SHP77 treated with DMSO at 0.1 percent for 48 hours (cell line): ENCODE measurements at regions not wholly inside any gene's neighbourhood (a gene's known extent, or its start where the extent isn't known, plus 50 kb on each side); places are given as distances from the start of the nearest gene placed in this dataset.

Experiments
- DNase-seq: peaks from one replicate; lab custom pipeline; 2025; lab: John Stamatoyannopoulos, UW

DNA sequence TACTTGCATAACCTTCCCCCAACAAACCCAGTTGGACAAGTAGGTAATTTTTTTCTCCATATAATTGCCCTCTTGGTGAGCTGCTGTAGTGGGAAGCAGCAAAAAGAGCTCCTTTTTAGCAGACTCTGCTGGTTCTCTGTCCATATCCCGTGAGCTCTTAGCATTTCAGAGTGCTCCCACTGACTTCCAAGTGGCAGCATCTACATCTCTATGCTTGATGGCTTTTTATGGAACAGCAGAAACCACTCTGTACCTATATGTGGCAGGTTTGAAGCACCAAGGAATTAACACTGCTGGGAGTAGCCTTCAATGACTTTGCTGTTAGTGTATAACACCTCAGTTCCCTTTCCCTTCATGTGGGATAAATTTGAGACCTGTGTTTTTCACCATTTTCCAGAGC, 168.4 kb upstream of the NHS start:
- no peak for DNase-seq

DNA sequence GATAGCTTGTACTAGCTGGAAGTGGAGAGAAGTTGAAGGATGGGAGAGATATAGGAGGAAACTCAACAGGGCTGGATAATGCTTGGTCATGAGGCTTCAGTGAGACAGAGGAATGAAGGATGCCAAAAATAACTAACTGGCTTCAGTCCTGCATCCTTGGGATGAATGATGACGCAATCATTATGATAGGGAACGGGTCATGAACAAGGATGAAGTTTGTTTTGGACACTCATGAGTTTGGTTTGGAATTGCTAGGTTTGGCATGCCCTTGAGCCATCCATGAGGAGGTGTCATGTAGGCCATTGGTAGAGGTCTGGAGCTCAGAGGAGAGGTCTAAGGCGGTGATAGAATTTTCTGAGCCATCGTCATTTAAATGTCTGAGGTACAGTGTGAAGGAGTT, 160.0 kb upstream of the NHS start:
- DNase-seq = no peak

DNA sequence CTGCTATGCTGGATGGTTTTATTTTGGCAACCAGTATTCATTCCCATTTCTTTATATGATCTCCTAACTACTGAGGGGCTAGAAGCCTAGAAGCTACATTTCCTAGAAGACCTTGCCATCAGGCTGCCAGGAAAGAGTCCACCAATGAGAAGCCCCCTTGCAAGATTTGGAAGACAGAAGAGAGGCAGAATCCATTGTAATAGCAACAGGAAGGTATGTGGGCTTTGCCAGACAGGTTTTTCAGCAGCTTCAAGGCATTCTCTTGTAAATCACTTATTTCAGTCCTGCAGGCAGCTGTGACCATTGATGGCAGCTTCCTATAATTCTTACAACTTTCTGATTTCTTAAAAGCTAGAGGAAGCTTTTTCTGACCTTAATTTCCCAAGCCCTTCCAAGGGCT, 148.3 kb upstream of the NHS start:
- DNase-seq = no peak

DNA sequence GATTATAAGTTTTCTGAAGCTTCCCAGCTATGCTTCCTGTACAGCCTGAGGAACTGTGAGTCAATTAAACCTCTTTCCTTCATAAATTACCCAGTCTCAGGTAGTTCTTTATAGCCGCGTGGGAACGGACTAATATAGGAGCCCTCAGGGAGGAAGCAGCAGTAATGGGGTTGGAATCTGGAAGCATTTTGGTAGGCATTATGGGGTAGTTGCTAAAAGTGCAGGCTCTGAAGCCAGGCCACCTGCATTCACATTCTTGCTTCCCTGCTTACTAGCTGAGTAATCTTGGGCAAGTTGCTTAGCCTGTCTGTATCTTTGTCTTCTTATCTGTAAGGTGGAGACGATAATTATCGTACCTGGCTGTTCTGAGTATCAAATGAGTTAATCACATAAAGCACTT, 137.9 kb upstream of the NHS start:
- no peak for DNase-seq

DNA sequence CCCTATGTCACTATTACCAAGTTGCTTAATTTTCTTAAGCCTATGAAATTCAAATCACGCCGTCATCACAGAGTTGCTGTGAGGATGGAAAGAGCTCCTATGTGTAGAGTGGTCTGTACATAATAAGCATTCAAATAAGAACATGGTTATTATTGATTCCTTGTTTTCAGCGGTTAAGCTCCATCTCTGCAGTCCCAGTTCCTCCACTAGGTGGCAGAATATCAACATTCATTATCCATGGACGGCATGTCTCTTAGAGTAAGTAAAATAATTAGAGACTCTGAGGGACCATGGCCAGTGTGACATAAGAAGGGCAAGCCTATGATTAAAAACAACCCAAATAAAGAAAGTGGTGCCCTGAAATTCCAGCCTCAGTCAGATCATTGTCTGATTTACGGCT, 132.5 kb upstream of the NHS start:
- peak; percentile 3 for DNase-seq

DNA sequence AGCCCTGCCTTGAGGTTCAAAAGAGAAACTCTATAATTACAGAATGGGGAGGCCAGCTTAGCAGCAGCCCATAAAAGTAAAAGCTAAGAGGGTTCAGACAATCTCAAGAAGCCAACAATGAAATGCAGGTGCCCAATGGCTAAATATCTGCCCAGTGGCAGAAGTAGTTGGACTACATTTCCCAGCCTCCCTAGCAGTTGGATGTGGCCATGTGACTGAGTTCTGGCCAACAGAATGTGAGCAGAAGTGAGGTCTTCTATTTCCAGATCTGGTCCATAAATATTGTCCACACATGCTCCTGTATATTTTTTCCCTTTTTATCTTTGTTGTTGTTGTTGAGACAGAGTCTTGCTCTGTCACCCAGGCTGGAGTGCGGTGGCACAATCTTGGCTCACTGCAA, 127.9 kb upstream of the NHS start:
- no peak for DNase-seq

DNA sequence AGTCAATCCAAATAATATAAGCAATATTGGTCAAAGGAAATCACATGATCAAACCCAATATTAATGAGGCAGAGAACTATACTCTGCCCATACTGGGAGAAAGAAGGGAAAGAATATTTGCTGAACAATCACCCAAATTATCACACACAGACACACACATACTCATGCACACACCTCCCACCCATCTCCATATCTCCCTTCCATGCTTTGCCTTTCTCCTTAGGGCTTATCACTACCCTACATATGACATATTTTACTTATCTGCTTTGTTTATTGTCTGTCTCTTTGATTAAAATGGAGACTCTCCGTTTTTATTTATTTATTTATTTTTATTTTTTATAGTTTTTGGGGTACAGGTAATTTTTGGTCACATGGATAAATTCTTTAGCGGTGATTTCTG, 112.9 kb upstream of the NHS start:
- no peak for DNase-seq

DNA sequence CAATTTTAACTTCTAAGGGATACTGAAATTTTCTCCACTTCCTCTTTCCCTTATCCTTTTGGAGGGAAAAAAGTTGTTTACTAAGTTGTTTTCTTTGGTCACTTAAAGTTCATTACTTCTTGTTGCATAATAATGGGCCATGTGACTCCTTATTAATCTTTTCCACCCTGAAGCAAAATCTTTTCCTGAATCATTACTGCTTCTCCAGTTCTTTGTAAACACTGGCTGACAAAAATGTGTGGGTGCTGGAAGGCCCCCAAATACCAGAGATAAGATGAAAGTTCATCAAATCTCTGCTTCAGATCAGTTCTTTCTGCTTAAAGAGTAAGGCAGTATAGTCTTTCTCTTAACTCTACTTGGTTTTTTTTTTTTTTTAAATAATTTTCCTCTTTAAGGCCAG, 108.9 kb upstream of the NHS start:
- no peak for DNase-seq

DNA sequence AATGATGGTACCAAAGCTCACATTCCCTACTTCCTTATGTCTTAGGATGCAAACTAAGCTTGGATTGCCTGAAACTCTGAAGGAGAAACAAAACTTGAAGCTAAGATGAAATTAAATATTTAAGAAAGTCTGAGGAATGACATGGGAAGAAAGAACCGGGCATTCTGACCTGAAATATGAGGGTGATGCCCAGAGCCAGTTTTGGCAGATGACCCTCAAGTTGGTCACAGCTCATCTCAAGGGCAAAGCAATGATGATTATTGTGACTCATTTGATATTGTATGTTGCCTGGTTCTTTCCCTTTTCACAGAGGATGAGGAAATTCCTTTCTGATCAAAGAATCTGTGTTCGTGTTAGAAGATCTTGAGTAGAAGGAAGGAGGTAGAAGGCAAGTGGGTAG, 96.0 kb upstream of the NHS start:
- DNase-seq = no peak

DNA sequence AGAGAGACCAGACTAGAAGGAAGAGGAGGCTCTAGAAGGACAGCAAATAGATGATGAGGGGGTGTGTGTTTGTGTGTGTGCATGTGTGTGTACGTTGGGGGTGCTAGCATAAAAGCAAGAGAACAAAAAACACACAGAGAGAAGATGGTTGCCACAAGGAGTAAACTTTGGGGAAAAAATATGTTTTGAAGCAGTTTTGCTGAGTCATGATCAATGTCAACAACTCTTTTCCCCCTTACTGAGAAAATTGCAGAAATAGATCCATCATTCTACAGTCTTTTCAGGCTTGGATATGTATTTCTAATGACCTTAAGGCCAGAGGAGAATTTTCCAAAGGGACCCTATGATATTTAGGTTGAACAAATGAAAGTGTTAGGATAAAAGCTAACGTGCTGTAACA, 89.0 kb upstream of the NHS start:
- DNase-seq = no peak

DNA sequence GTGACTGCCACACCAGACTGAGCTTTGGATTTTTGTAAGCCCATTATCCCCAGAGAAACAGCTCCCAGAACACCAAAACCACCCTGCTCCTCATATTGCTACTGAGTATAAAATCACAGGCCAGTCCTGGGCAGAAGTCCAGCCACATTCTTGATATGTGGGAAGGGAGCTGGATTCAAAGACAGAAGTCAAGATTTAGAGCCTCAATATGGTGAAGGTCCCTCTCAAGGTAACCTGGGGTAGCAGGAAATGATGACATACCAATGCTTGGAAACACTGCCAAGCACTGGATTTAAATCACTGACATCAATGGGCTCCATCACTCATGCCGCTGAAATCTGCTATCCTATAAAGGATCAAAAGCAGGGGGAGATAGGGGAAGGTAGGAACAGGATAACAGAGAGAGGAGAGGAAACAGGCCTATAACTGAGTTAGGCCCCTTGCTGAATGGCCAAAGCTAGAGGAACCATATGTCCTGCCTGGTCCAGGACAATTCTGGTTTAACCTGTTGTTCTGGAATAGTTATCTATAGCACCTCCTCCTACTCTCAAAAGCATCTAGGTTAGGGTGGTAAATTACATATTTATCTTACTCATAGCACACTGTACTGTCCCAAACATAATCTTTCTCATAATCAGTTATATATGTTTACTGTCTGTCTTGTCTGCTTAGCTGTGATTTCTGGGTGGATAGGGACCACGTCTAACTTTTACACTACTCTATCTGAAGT, 83.7 kb upstream of the NHS start:
- no peak for DNase-seq

DNA sequence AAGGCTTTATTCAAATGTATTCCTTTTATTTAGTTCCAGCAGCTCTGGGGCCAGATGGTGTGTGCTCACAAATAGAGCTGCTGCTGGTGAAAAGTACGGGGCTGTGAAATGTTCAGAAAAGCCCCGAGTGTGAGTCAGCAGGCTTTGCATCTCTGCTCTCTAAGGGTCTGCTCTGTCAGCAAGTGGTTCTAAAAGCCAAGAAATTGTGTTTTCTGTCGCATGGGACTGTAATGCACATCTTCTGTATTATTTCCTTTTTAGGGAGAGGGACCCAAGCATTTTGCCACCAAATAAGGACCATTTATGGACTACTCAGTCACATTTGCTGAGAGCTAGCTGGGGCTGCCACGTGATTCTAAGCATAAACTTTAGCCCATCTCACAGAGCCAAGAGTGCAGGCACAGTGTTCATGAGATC, 82.9 kb upstream of the NHS start:
- no peak for DNase-seq

DNA sequence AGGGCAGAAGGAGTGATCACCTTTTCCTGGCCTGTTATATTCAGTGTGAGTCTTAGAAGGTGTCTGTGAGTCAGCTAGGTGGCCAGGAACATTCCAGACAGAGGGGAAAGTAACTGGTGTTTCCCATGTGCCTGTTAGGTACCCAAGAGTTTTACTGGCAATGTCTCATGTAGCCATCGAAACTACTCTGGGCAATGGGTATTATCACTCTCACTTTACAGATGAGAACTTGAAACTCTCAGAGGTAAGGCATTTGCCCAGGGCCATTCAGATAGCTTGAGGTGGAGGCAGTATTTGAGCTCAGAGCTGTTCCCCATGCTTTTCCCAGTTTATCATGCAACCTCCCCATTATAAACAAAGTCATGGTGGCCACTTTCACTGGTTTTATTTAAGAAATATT, 80.4 kb upstream of the NHS start:
- DNase-seq = no peak

DNA sequence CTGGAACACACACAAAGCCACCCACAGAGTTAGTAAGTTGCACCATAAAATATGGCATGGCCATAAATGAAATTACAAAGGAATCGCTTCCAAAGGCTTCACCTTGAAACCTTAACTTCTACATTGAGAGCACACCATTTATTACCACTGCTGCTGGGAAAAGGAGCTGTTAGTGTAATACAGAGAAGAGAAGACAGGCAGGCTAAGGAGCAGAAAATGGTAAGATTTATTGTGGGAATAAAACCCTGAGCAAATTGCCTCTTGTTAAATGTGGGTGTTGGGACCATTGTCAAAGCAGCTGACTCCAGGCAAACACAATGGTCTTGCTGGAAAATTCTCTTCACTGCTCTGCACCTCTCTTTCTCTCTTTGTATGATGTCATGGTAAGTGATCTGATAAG, 79.2 kb upstream of the NHS start:
- DNase-seq = no peak

DNA sequence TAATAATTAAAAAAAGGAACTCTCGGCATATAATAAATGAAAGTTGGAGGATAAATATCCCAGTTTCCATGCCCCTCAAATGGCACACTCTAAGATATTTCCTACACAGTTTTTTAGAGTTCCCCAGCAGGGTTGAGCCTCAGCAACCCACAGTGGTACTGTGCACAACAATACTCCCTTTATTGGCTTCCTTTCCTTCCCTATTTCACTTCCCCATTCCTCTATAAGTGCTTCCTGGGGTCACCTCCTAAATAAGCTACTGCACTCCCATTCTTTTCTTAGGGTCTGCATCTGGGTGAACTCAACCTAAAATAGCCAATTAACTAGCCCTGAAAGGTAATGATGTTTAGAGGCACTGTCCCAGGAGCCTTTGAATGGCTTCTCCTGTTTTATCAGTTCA, 76.4 kb upstream of the NHS start:
- DNase-seq = no peak

DNA sequence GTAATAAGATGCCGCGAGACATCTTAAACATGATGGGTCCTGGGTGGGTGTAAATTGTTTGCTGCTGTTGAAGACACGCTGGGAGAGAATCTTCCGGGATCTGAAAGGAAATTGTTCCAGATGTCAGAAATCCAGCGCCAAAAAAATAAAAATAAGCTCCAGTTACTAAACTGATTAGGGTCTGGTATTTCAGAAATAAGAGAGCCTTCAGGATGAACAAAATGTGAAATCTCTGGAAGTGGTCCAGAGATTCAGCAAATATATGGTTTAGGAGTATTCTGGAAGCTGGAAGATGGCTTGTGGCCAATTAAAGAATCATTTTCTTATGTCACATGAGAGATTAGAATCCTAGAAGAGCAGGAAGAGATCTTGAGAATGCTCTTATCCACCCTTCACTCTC, 75.8 kb upstream of the NHS start:
- no peak for DNase-seq

DNA sequence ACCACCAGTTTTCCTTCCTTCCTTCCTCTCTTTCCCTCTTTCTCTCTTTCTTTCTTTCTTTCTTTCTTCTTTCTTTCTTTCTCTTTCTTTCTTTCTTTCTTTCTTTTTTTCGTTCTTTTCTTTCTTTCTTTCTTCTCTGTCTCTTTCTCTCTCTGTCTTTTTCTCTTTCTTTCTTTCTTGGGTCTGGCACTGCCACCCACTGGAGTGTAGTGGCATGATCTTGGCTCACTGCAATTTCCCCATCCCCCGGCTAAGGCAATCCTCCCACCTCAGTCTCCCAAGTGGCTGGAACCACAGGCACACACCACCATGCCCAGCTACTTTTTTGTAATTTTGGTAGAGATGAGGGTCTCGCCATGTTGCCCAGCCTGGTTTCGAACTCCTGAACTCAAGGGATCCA, 51.6 kb upstream of the NHS start:
- DNase-seq = no peak
